WTC11 (cell line): ENCODE measurements at regions not wholly inside any gene's neighbourhood (a gene's known extent, or its start where the extent isn't known, plus 50 kb on each side); places are given as distances from the start of the nearest gene placed in this dataset.
"Not testable (repeated sequence)": the region's sequence is repeated elsewhere in the genome, so short reads cannot be mapped to it uniquely, and the experiment has no call there.

Source experiments
- ATAC-seq: fragments of 200-7000 bp; cut with Tn5 transposase; 2 replicates; pipeline ENCODE4 v1.10.0; 2021; ENCODE audit warnings: mild to moderate bottlenecking, moderate library complexity
- CTCF ChIA-PET: fragments of 300-600 bp; sonication (Branson Sonifier 250); formaldehyde crosslinking; loops from one replicate; lab custom pipeline; 2021; ENCODE audit warnings: antibody characterized with exemption; lab: Charles Lee
- POLR2A ChIA-PET: fragments of 350-600 bp; sonication (Branson Sonifier 250); formaldehyde crosslinking; loops from one replicate; lab custom pipeline; 2021; ENCODE audit warnings: antibody characterized with exemption; lab: Charles Lee
- DNase-seq: peaks from one replicate; pipeline ENCODE4 v3.0.0; 2021; ENCODE audit warnings: low spot score
- H3K27ac Mint-ChIP-seq: 2 replicates; pipeline ENCODE4 v1.8.0; 2021; ENCODE audit warnings: mixed read lengths
- H3K27me3 Mint-ChIP-seq: 2 replicates; pipeline ENCODE4 v1.8.0; 2021; ENCODE audit warnings: low read depth, mild to moderate bottlenecking, moderate library complexity, mixed read lengths
- H3K36me3 Mint-ChIP-seq: 2 replicates; pipeline ENCODE4 v1.8.0; 2021; ENCODE audit warnings: mixed read lengths
- H3K4me1 Mint-ChIP-seq: 2 replicates; pipeline ENCODE4 v1.8.0; 2022; ENCODE audit warnings: mixed read lengths
- H3K4me3 Mint-ChIP-seq: 2 replicates; pipeline ENCODE4 v1.8.0; 2021; ENCODE audit warnings: mild to moderate bottlenecking, moderate library complexity, mixed read lengths
- H3K9me3 Mint-ChIP-seq: 2 replicates; pipeline ENCODE4 v1.8.0; 2021; ENCODE audit warnings: mixed read lengths
- AFF4 ChIP-seq: sonication (generic); formaldehyde crosslinking; IDR thresholded peaks from 2 replicates; pipeline ENCODE4 v1.8.1; 2023; ENCODE audit warnings: mild to moderate bottlenecking, missing genetic modification reagents, borderline replicate concordance
- ATF3 ChIP-seq: sonication (generic); formaldehyde crosslinking; conservative IDR thresholded peaks from 2 replicates; pipeline ENCODE4 v1.8.1; 2022; ENCODE audit warnings: mild to moderate bottlenecking, missing genetic modification reagents
- EMX1 ChIP-seq: fragments of 250-450 bp; sonication (Bioruptor Pico); IDR thresholded peaks from 2 replicates; pipeline ENCODE4 v1.8.0; 2021; ENCODE audit warnings: mild to moderate bottlenecking
- ERG ChIP-seq: fragments of 250-450 bp; sonication (Bioruptor Pico); IDR thresholded peaks from 2 replicates; pipeline ENCODE4 v1.8.0; 2021; ENCODE audit warnings: mild to moderate bottlenecking
- ESRRA ChIP-seq: sonication (generic); formaldehyde crosslinking; IDR thresholded peaks from 2 replicates; pipeline ENCODE4 v1.8.1; 2022; ENCODE audit warnings: mild to moderate bottlenecking, missing genetic modification reagents, borderline replicate concordance
- FOXJ3 ChIP-seq: sonication (generic); formaldehyde crosslinking; IDR thresholded peaks from 2 replicates; pipeline ENCODE4 v1.9.0; 2021; ENCODE audit warnings: missing genetic modification reagents, mild to moderate bottlenecking, borderline replicate concordance
- NFYB ChIP-seq: sonication (generic); formaldehyde crosslinking; conservative IDR thresholded peaks from 2 replicates; pipeline ENCODE4 v1.8.0; 2022; ENCODE audit warnings: low read depth, missing genetic modification reagents
- PRDM15 ChIP-seq: sonication (generic); formaldehyde crosslinking; IDR thresholded peaks from 2 replicates; pipeline ENCODE4 v1.8.0; 2022; ENCODE audit warnings: missing genetic modification reagents
- RORB ChIP-seq: fragments of 250-450 bp; sonication (Bioruptor Pico); IDR thresholded peaks from 2 replicates; pipeline ENCODE4 v1.9.0; 2021; ENCODE audit warnings: mild to moderate bottlenecking
- TEAD4 ChIP-seq: sonication (generic); formaldehyde crosslinking; IDR thresholded peaks from 2 replicates; pipeline ENCODE4 v1.8.0; 2022; ENCODE audit warnings: mild to moderate bottlenecking, missing genetic modification reagents
- USF2 ChIP-seq: sonication (generic); formaldehyde crosslinking; IDR thresholded peaks from 2 replicates; pipeline ENCODE4 v1.8.1; 2023; ENCODE audit warnings: mild to moderate bottlenecking, missing genetic modification reagents, moderate library complexity
- ZNF121 ChIP-seq: sonication (generic); formaldehyde crosslinking; IDR thresholded peaks from 2 replicates; pipeline ENCODE4 v1.8.0; 2023; ENCODE audit warnings: missing genetic modification reagents
- ZNF416 ChIP-seq: fragments of 250-450 bp; sonication (Bioruptor Pico); IDR thresholded peaks from 2 replicates; pipeline ENCODE4 v1.9.0; 2021; ENCODE audit warnings: mild to moderate bottlenecking, inconsistent platforms

GRCh38 chr4:3607690-3608552 is 75.7 kb upstream of the LRPAP1 start:
- Mint-ChIP-seq H3K36me3 (no peaks in the 10 kb centered on the region), H3K4me3 (no peak overlapping the region), H3K27me3 (peaks cover under 1% of the 10 kb centered on the region; the same call in 1 of the 2 replicates), H3K27ac (no peak overlapping the region), H3K9me3 (peaks cover 10% of the 10 kb centered on the region), H3K4me1 (no peaks in the 10 kb centered on the region)
- POLR2A ChIA-PET = no interaction called here
- TF ChIP-seq RORB (CRISPR knock-in tag) (no peak), PRDM15 (no peak), ESRRA (CRISPR knock-in tag) (no peak), ZNF416 (CRISPR knock-in tag) (no peak)
- DNase-seq (no peak), ATAC-seq (no peak)
- CTCF ChIA-PET = no interaction called here

GRCh38 chr4:3606850-3607249 is 74.6 kb upstream of the LRPAP1 start:
- H3K27me3 Mint-ChIP-seq, DNase-seq, H3K4me3 Mint-ChIP-seq, H3K27ac Mint-ChIP-seq, CTCF ChIA-PET, POLR2A ChIA-PET, ATAC-seq, H3K36me3 Mint-ChIP-seq, H3K4me1 Mint-ChIP-seq: not testable (repeated sequence)
- peaks cover 11% of the 10 kb centered on the region for H3K9me3 Mint-ChIP-seq

- H3K4me1 Mint-ChIP-seq, H3K27me3 Mint-ChIP-seq, CTCF ChIA-PET, DNase-seq, H3K4me3 Mint-ChIP-seq, POLR2A ChIA-PET, H3K27ac Mint-ChIP-seq, H3K36me3 Mint-ChIP-seq, ATAC-seq: not testable (repeated sequence)
- H3K9me3 Mint-ChIP-seq = peaks cover 11% of the 10 kb centered on the region
Measured at GRCh38 chr4:3606271-3606670, 74.0 kb upstream of the LRPAP1 start.

GRCh38 chr4:3605491-3605890 is 73.3 kb upstream of the LRPAP1 start:
- Mint-ChIP-seq H3K27ac (no peak overlapping the region), H3K4me3 (no peak overlapping the region), H3K4me1 (no peaks in the 10 kb centered on the region), H3K9me3 (peaks cover 11% of the 10 kb centered on the region), H3K36me3 (peaks cover 4% of the 10 kb centered on the region; the same call in 1 of the 2 replicates), H3K27me3 (peaks cover 7% of the 10 kb centered on the region; the same call in 1 of the 2 replicates)
- TF ChIP-seq FOXJ3 (CRISPR knock-in tag) = no peak
- TF ChIP-seq TEAD4 (CRISPR knock-in tag) = no peak
- no peak for TF ChIP-seq PRDM15
- TF ChIP-seq ZNF121 (CRISPR knock-in tag) = no peak
- no peak for TF ChIP-seq NFYB (CRISPR knock-in tag)
- TF ChIP-seq USF2 = no peak
- no peak for TF ChIP-seq ATF3 (CRISPR knock-in tag)
- no peak for TF ChIP-seq AFF4
- TF ChIP-seq ERG (CRISPR knock-in tag) = no peak
- no peak for TF ChIP-seq EMX1 (CRISPR knock-in tag)
- no peak for DNase-seq
- no peak for ATAC-seq
- ChIA-PET POLR2A (no interaction called here), CTCF (no interaction called here)
